IMR-90 (cell line): ENCODE measurements at regions not wholly inside any gene's neighbourhood (a gene's known extent, or its start where the extent isn't known, plus 50 kb on each side); places are given as distances from the start of the nearest gene placed in this dataset.

Source experiments
- ATAC-seq: fragments of 200-7000 bp; cut with Tn5 transposase; 2 replicates; pipeline ENCODE4 v1.9.1; 2020; ENCODE audit warnings: low read depth, mild to moderate bottlenecking, moderate library complexity
- BruUV-seq: library from RNA; stranded (reverse); fragments of 400-500 nt; replicated peaks from 2 replicates; lab custom pipeline; 2021; lab: Mats Ljungman, UMichigan
- CTCF ChIA-PET: fragments of 300-600 bp; formaldehyde crosslinking; extraction: SDS; loops from one replicate; lab custom pipeline; 2021; ENCODE audit warnings: antibody characterized with exemption; lab: Yijun Ruan, JAX
- POLR2A ChIA-PET: fragments of 300-600 bp; sonication (Branson Sonifier 250); formaldehyde crosslinking; loops from one replicate; lab custom pipeline; 2022; ENCODE audit warnings: antibody characterized with exemption; ENCODE audit not compliant: unreplicated experiment; lab: Charles Lee
- DNase-seq: peaks from one replicate; pipeline ENCODE4 v3.0.0; 2013
- H2AFZ ChIP-seq: replicated peaks from 2 replicates; pipeline ENCODE3; 2013; ENCODE audit warnings: low read length, mild to moderate bottlenecking; ENCODE audit not compliant: poor library complexity
- H2AK5ac ChIP-seq: 2 replicates; pipeline ENCODE4 v1.6.1; 2013; ENCODE audit warnings: low read depth, low read length, inconsistent platforms
- H2AK9ac ChIP-seq: replicated peaks from 2 replicates; pipeline ENCODE3; 2013; ENCODE audit warnings: mild to moderate bottlenecking, low read depth, low read length, moderate library complexity; ENCODE audit not compliant: poor library complexity
- H2BK120ac ChIP-seq: 2 replicates; pipeline ENCODE4 v1.6.1; 2013; ENCODE audit warnings: low read depth, low read length, inconsistent platforms
- H2BK15ac ChIP-seq: 3 replicates; pipeline ENCODE4 v1.6.1; 2013; ENCODE audit warnings: low read depth, low read length, inconsistent platforms
- H2BK20ac ChIP-seq: 2 replicates; pipeline ENCODE4 v1.6.1; 2013; ENCODE audit warnings: low read depth, mild to moderate bottlenecking, inconsistent platforms, low read length, moderate library complexity
- H2BK5ac ChIP-seq: 2 replicates; pipeline ENCODE4 v1.6.1; 2013; ENCODE audit warnings: mild to moderate bottlenecking, low read depth, low read length, inconsistent platforms; ENCODE audit not compliant: poor library complexity, severe bottlenecking
- H3K14ac ChIP-seq: replicated peaks from 2 replicates; pipeline ENCODE4 v1.6.1; 2013; ENCODE audit warnings: low read depth, low read length, inconsistent platforms
- H3K18ac ChIP-seq: 2 replicates; pipeline ENCODE4 v1.6.1; 2013; ENCODE audit warnings: low read depth, low read length, control low read depth
- H3K23ac ChIP-seq: 2 replicates; pipeline ENCODE4 v1.6.1; 2013; ENCODE audit warnings: low read depth, low read length, inconsistent platforms
- H3K27ac ChIP-seq: 2 replicates; pipeline ENCODE4 v1.5.1; 2013; ENCODE audit warnings: mild to moderate bottlenecking, control low read depth, low read length; ENCODE audit not compliant: insufficient read depth
- H3K27me3 ChIP-seq: 2 replicates; pipeline ENCODE4 v1.6.1; 2013; ENCODE audit warnings: low read length; ENCODE audit not compliant: control insufficient read depth, insufficient read depth
- H3K36me3 ChIP-seq: 2 replicates; pipeline ENCODE4 v1.6.1; 2013; ENCODE audit warnings: low read length, mixed read lengths; ENCODE audit not compliant: control insufficient read depth, insufficient read depth
- H3K4ac ChIP-seq: 2 replicates; pipeline ENCODE4 v1.6.1; 2013; ENCODE audit warnings: low read depth, low read length, inconsistent platforms
- H3K4me1 ChIP-seq: 2 replicates; pipeline ENCODE4 v1.6.1; 2013; ENCODE audit warnings: low read length, mixed read lengths; ENCODE audit not compliant: control insufficient read depth, insufficient read depth
- H3K4me2 ChIP-seq: 2 replicates; pipeline ENCODE4 v1.6.1; 2013; ENCODE audit warnings: low read depth, mild to moderate bottlenecking, control low read depth, low read length, moderate library complexity
- H3K4me3 ChIP-seq: 2 replicates; pipeline ENCODE4 v1.5.1; 2013; ENCODE audit warnings: low read depth, mild to moderate bottlenecking, control low read depth, low read length, moderate library complexity; ENCODE audit not compliant: insufficient read depth
- H3K56ac ChIP-seq: 2 replicates; pipeline ENCODE4 v1.6.1; 2013; ENCODE audit warnings: low read length, inconsistent platforms; ENCODE audit not compliant: insufficient read depth; ENCODE audit errors: extremely low read depth
- H3K79me1 ChIP-seq, 2 experiments: 2 replicates each; pipeline ENCODE4 v1.6.1; 2013; ENCODE audit warnings: low read length in 2 of 2, inconsistent platforms in 1 of 2, low read depth in 1 of 2
- H3K9ac ChIP-seq: 2 replicates; pipeline ENCODE4 v1.6.1; 2013; ENCODE audit warnings: low read depth, low read length, control low read depth
- H3K9me1 ChIP-seq: 2 replicates; pipeline ENCODE4 v1.6.1; 2013; ENCODE audit warnings: low read length, inconsistent platforms; ENCODE audit not compliant: insufficient read depth
- H3K9me3 ChIP-seq: 2 replicates; pipeline ENCODE4 v1.6.1; 2013; ENCODE audit warnings: low read length; ENCODE audit not compliant: control insufficient read depth, insufficient read depth
- H4K20me1 ChIP-seq: 2 replicates; pipeline ENCODE4 v1.6.1; 2013; ENCODE audit warnings: low read length, inconsistent platforms; ENCODE audit not compliant: insufficient read depth
- H4K5ac ChIP-seq: 2 replicates; pipeline ENCODE4 v1.6.1; 2013; ENCODE audit warnings: mild to moderate bottlenecking, low read depth, low read length, control low read depth
- H4K8ac ChIP-seq, 2 experiments: 2 replicates each; pipeline ENCODE4 v1.6.1; 2013; ENCODE audit warnings: low read depth in 2 of 2, low read length in 2 of 2, control low read depth in 1 of 2, inconsistent platforms in 1 of 2
- H4K91ac ChIP-seq: 2 replicates; pipeline ENCODE4 v1.6.1; 2013; ENCODE audit warnings: low read depth, low read length, inconsistent platforms; ENCODE audit not compliant: insufficient read depth
- BHLHE40 ChIP-seq: fragments of 150-350 bp; IDR thresholded peaks from 2 replicates; pipeline ENCODE4 v1.6.1; 2016; ENCODE audit warnings: mild to moderate bottlenecking, low read depth, low read length
- CEBPB ChIP-seq: IDR thresholded peaks from 2 replicates; pipeline ENCODE4 v1.6.1; 2012; ENCODE audit warnings: low read depth, low read length, improper control_type of control experiment
- CHD1 ChIP-seq: IDR thresholded peaks from 2 replicates; pipeline ENCODE4 v1.6.1; 2012; ENCODE audit warnings: low read depth, low read length, improper control_type of control experiment
- CTCF ChIP-seq: conservative IDR thresholded peaks from 2 replicates; pipeline ENCODE4 v1.5.1; 2012; ENCODE audit warnings: mild to moderate bottlenecking, low read depth, low read length, improper control_type of control experiment
- FOS ChIP-seq: fragments of 150-350 bp; IDR thresholded peaks from 2 replicates; pipeline ENCODE4 v1.6.1; 2016; ENCODE audit warnings: low read depth, low read length
- MAFK ChIP-seq: IDR thresholded peaks from 2 replicates; pipeline ENCODE4 v1.6.1; 2012; ENCODE audit warnings: low read depth, low read length, improper control_type of control experiment
- MAZ ChIP-seq: IDR thresholded peaks from 2 replicates; pipeline ENCODE4 v1.6.1; 2012; ENCODE audit warnings: low read depth, mild to moderate bottlenecking, low read length, improper control_type of control experiment, moderate library complexity, borderline replicate concordance
- MXI1 ChIP-seq: IDR thresholded peaks from 2 replicates; pipeline ENCODE4 v1.6.1; 2012; ENCODE audit warnings: low read depth, mild to moderate bottlenecking, low read length, moderate library complexity, borderline replicate concordance
- NFE2L2 ChIP-seq: fragments of 150-350 bp; IDR thresholded peaks from 2 replicates; pipeline ENCODE4 v1.6.1; 2016; ENCODE audit warnings: low read depth, mild to moderate bottlenecking, low read length
- POLR2A ChIP-seq: IDR thresholded peaks from 2 replicates; pipeline ENCODE4 v1.6.1; 2012; ENCODE audit warnings: mild to moderate bottlenecking, low read depth, low read length
- RAD21 ChIP-seq: IDR thresholded peaks from 2 replicates; pipeline ENCODE4 v1.6.1; 2012; ENCODE audit warnings: low read length, improper control_type of control experiment
- RCOR1 ChIP-seq: IDR thresholded peaks from 2 replicates; pipeline ENCODE4 v1.6.1; 2012; ENCODE audit warnings: mild to moderate bottlenecking, low read length, improper control_type of control experiment; ENCODE audit not compliant: insufficient replicate concordance
- RFX5 ChIP-seq: IDR thresholded peaks from 2 replicates; pipeline ENCODE4 v1.8.0; 2012; ENCODE audit warnings: low read depth, mild to moderate bottlenecking, low read length, moderate library complexity
- SMC3 ChIP-seq: fragments of 150-350 bp; IDR thresholded peaks from 2 replicates; pipeline ENCODE4 v1.6.1; 2016; ENCODE audit warnings: low read depth, mild to moderate bottlenecking, antibody characterized with exemption, low read length, moderate library complexity
- USF2 ChIP-seq: fragments of 150-350 bp; IDR thresholded peaks from 2 replicates; pipeline ENCODE4 v1.6.1; 2017; ENCODE audit warnings: mild to moderate bottlenecking, antibody characterized with exemption, low read length, low read depth
- WGBS, 2 experiments: methylation state at CpG; one replicate each; pipeline versions ENCODE4 v1.1.5 to v1.1.7; 2013; ENCODE audit warnings: missing lambda C conversion rate in 2 of 2; ENCODE audit not compliant: insufficient read length in 1 of 2; ENCODE audit errors: extremely low coverage in 2 of 2; 5-methylcytosine and 5-hydroxymethylcytosine counted together
- dilution Hi-C: fragments of 300-500 bp; cut with HindIII; formaldehyde crosslinking; loops from one replicate; pipeline ENCODE4 v1.14.3; 2018; ENCODE audit warnings: low sequenced_read_pairs; ENCODE audit not compliant: unreplicated experiment
- in situ Hi-C: fragments of 300-500 bp; cut with MboI; formaldehyde crosslinking; loops from 3 replicates; pipeline ENCODE4 v1.14.3; 2019; ENCODE audit warnings: low sequenced_read_pairs, inconsistent platforms, mixed read lengths
- intact Hi-C: fragments of 100-400 bp; cut with micrococcal nuclease; formaldehyde crosslinking; loops from 2 replicates; pipeline ENCODE4 v1.10.0; 2022
- TF ChIP-seq, protein P1 (sequence below): fragments of 150-350 bp; IDR thresholded peaks from 2 replicates; pipeline ENCODE4 v1.6.1; 2016; ENCODE audit warnings: low read depth, mild to moderate bottlenecking, low read length, moderate library complexity, borderline replicate concordance

GRCh38 chr22:27556371-27556770 is 245.2 kb downstream of the MN1 start:
- 80% methylated on average over 6 of the region's 12 CpGs; no CpG with 5 or more reads in 1 of the 2 experiments for WGBS, 2 experiments
- H3K9me1 ChIP-seq, result no peaks in the 10 kb centered on the region
- H3K18ac ChIP-seq, result no peak overlapping the region
- H3K23ac ChIP-seq, result no peak overlapping the region
- no peak overlapping the region for H3K4me2 ChIP-seq
- no peak overlapping the region for H2BK120ac ChIP-seq
- H3K4ac ChIP-seq, result no peak overlapping the region
- no peak overlapping the region for H3K56ac ChIP-seq
- no peak overlapping the region for H2BK15ac ChIP-seq
- no peak overlapping the region for H4K5ac ChIP-seq
- ChIA-PET CTCF (no interaction called here), POLR2A (no interaction called here)
- H3K14ac ChIP-seq, result no peak overlapping the region
- no peak for DNase-seq
- in situ Hi-C loops, result no loop called here
- no peak for TF ChIP-seq RCOR1
- no peak for TF ChIP-seq USF2
- TF ChIP-seq FOS, result no peak
- no peak for TF ChIP-seq POLR2A
- TF ChIP-seq MAZ, result no peak
- no peak for TF ChIP-seq MXI1
- TF ChIP-seq, protein P1, sequence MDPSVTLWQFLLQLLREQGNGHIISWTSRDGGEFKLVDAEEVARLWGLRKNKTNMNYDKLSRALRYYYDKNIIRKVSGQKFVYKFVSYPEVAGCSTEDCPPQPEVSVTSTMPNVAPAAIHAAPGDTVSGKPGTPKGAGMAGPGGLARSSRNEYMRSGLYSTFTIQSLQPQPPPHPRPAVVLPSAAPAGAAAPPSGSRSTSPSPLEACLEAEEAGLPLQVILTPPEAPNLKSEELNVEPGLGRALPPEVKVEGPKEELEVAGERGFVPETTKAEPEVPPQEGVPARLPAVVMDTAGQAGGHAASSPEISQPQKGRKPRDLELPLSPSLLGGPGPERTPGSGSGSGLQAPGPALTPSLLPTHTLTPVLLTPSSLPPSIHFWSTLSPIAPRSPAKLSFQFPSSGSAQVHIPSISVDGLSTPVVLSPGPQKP, result no peak
- no peak for TF ChIP-seq SMC3
- no peak for TF ChIP-seq CHD1
- TF ChIP-seq RAD21, result no peak
- no peak for TF ChIP-seq CEBPB
- no peak for TF ChIP-seq RFX5
- no peak for TF ChIP-seq MAFK
- TF ChIP-seq BHLHE40, result no peak
- no peak for TF ChIP-seq CTCF
- no peak for TF ChIP-seq NFE2L2
- no TSS peak for BruUV-seq
- H3K27me3 ChIP-seq, result peaks cover 18% of the 10 kb centered on the region
- no peak overlapping the region for H2BK20ac ChIP-seq
- H3K9ac ChIP-seq, result no peak overlapping the region
- no peak overlapping the region for H4K91ac ChIP-seq
- no peak overlapping the region for H4K8ac ChIP-seq
- peaks cover 2% of the 10 kb centered on the region; the same call in 1 of the 2 replicates for H3K4me1 ChIP-seq
- no peak overlapping the region for H2AFZ ChIP-seq
- H3K4me3 ChIP-seq, result no peak overlapping the region
- no peak overlapping the region for H2AK9ac ChIP-seq
- intact Hi-C loops, result no loop called here
- no peaks in the 10 kb centered on the region for H4K20me1 ChIP-seq
- dilution Hi-C loops, result no loop called here
- peaks cover 6% of the 10 kb centered on the region for H3K9me3 ChIP-seq
- H3K36me3 ChIP-seq, result no peaks in the 10 kb centered on the region
- H2AK5ac ChIP-seq, result no peak overlapping the region
- H3K79me1 ChIP-seq, result no peaks in the 10 kb centered on the region
- no peak overlapping the region for H3K27ac ChIP-seq
- H2BK5ac ChIP-seq, result no peak overlapping the region
- ATAC-seq, result no peak
